HepG2 (cell line): ENCODE measurements at regions not wholly inside any gene's neighbourhood (a gene's known extent, or its start where the extent isn't known, plus 50 kb on each side); places are given as distances from the start of the nearest gene placed in this dataset.

ENCODE experiments used
- DR1 ChIP-seq: sonication (generic); formaldehyde crosslinking; IDR thresholded peaks from 2 replicates; pipeline ENCODE4 v1.8.0; 2021; ENCODE audit warnings: mild to moderate bottlenecking, missing genetic modification reagents, inconsistent platforms
- ERF ChIP-seq: IDR thresholded peaks from 2 replicates; pipeline ENCODE4 v1.6.1; 2018; ENCODE audit warnings: missing biosample characterization, missing genetic modification reagents
- LRRFIP1 ChIP-seq: sonication (generic); formaldehyde crosslinking; conservative IDR thresholded peaks from 2 replicates; pipeline ENCODE4 v1.4.0; 2020; ENCODE audit warnings: missing genetic modification reagents
- NCOA5 ChIP-seq: sonication (generic); formaldehyde crosslinking; IDR thresholded peaks from 2 replicates; pipeline ENCODE4 v1.4.0; 2020; ENCODE audit warnings: missing genetic modification reagents
- NR2C2 ChIP-seq: sonication (generic); formaldehyde crosslinking; IDR thresholded peaks from 2 replicates; pipeline ENCODE4 v1.4.0; 2020; ENCODE audit warnings: missing genetic modification reagents, mild to moderate bottlenecking, moderate library complexity, borderline replicate concordance
- ONECUT2 ChIP-seq: sonication (generic); formaldehyde crosslinking; IDR thresholded peaks from 2 replicates; pipeline ENCODE4 v1.4.0; 2020; ENCODE audit warnings: missing genetic modification reagents
- PRPF4 ChIP-seq: fragments of 200-400 bp; formaldehyde crosslinking; IDR thresholded peaks from 2 replicates; pipeline ENCODE4 v1.6.1; 2016; ENCODE audit warnings: low read length, low read depth; ENCODE audit not compliant: poor library complexity, severe bottlenecking
- SOX13 ChIP-seq, 3 experiments: fragments of 450-650 bp in 1 of 3; sonication (generic) in 1 of 3; formaldehyde crosslinking in 1 of 3; IDR thresholded peaks in 2 of 3; conservative IDR thresholded peaks in 1 of 3; 2 replicates each; pipeline versions ENCODE4 v1.5.0 to v1.6.1; 2016 to 2020; ENCODE audit warnings: antibody characterized with exemption in 1 of 3, mild to moderate bottlenecking in 1 of 3, missing compliant biosample characterization in 1 of 3, missing genetic modification reagents in 1 of 3, moderate library complexity in 1 of 3
- SOX6 ChIP-seq, 2 experiments: fragments of 450-650 bp in 1 of 2; sonication (generic) in 1 of 2; formaldehyde crosslinking in 1 of 2; IDR thresholded peaks; 2 replicates each; pipeline versions ENCODE4 v1.4.0 to v1.6.1; 2017 to 2020; ENCODE audit warnings: antibody characterized with exemption in 1 of 2, mild to moderate bottlenecking in 1 of 2, missing genetic modification reagents in 1 of 2
- SP5 ChIP-seq: IDR thresholded peaks from 2 replicates; pipeline ENCODE4 v1.6.1; 2016; ENCODE audit warnings: low read depth, borderline replicate concordance
- USF2 ChIP-seq, 2 experiments: sonication (generic) in 1 of 2; formaldehyde crosslinking in 1 of 2; IDR thresholded peaks; 2 replicates each; pipeline versions ENCODE4 v1.5.1 to v1.6.1; 2011 to 2020; ENCODE audit warnings: borderline replicate concordance in 1 of 2, low read depth in 1 of 2, low read length in 1 of 2, mild to moderate bottlenecking in 1 of 2, missing genetic modification reagents in 1 of 2, moderate library complexity in 1 of 2
- ZNF232 ChIP-seq: sonication (generic); formaldehyde crosslinking; IDR thresholded peaks from 2 replicates; pipeline ENCODE4 v1.4.0; 2020; ENCODE audit warnings: missing genetic modification reagents, borderline replicate concordance
- ZNF331 ChIP-seq: sonication (generic); formaldehyde crosslinking; IDR thresholded peaks from 2 replicates; pipeline ENCODE4 v1.4.0; 2020; ENCODE audit warnings: missing genetic modification reagents
- ZNF891 ChIP-seq: sonication (generic); formaldehyde crosslinking; IDR thresholded peaks from 2 replicates; pipeline ENCODE4 v1.5.0; 2020; ENCODE audit warnings: mild to moderate bottlenecking, missing genetic modification reagents
- TF ChIP-seq, protein P1 (sequence below): IDR thresholded peaks from 2 replicates; pipeline ENCODE4 v1.6.1; 2016; ENCODE audit warnings: low read depth, missing genetic modification reagents, missing compliant biosample characterization
- TF ChIP-seq, protein P2 (sequence below): sonication (generic); formaldehyde crosslinking; IDR thresholded peaks from 2 replicates; pipeline ENCODE4 v1.5.0; 2020; ENCODE audit warnings: missing genetic modification reagents

DNA sequence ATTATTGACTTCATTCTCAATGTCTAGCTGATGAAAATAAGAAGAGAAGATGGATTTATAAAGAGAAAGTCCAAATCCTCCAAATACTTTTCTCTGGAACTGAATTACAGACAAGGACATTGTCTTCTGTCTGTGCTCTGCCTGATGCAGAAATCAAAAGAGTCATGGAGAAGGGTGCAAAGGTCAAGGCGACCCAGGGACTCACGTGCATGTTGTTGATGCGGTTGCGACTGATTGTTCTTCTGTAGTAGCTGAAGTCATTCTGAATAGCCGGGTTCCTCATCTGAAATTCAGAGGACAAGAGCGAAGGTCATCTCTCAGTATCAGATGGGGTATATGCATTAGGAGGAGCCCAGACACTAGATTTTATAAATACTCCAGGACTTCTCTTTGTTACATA lies 104.4 kb downstream of the CYRIA start (continued):
- TF ChIP-seq, protein P1, sequence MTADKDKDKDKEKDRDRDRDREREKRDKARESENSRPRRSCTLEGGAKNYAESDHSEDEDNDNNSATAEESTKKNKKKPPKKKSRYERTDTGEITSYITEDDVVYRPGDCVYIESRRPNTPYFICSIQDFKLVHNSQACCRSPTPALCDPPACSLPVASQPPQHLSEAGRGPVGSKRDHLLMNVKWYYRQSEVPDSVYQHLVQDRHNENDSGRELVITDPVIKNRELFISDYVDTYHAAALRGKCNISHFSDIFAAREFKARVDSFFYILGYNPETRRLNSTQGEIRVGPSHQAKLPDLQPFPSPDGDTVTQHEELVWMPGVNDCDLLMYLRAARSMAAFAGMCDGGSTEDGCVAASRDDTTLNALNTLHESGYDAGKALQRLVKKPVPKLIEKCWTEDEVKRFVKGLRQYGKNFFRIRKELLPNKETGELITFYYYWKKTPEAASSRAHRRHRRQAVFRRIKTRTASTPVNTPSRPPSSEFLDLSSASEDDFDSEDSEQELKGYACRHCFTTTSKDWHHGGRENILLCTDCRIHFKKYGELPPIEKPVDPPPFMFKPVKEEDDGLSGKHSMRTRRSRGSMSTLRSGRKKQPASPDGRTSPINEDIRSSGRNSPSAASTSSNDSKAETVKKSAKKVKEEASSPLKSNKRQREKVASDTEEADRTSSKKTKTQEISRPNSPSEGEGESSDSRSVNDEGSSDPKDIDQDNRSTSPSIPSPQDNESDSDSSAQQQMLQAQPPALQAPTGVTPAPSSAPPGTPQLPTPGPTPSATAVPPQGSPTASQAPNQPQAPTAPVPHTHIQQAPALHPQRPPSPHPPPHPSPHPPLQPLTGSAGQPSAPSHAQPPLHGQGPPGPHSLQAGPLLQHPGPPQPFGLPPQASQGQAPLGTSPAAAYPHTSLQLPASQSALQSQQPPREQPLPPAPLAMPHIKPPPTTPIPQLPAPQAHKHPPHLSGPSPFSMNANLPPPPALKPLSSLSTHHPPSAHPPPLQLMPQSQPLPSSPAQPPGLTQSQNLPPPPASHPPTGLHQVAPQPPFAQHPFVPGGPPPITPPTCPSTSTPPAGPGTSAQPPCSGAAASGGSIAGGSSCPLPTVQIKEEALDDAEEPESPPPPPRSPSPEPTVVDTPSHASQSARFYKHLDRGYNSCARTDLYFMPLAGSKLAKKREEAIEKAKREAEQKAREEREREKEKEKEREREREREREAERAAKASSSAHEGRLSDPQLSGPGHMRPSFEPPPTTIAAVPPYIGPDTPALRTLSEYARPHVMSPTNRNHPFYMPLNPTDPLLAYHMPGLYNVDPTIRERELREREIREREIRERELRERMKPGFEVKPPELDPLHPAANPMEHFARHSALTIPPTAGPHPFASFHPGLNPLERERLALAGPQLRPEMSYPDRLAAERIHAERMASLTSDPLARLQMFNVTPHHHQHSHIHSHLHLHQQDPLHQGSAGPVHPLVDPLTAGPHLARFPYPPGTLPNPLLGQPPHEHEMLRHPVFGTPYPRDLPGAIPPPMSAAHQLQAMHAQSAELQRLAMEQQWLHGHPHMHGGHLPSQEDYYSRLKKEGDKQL (CRISPR knock-in tag), result no peak
- TF ChIP-seq NR2C2 (CRISPR knock-in tag) (0 out of 2 replicates have a peak, but pooled peaks have one; percentile 18), ZNF232 (CRISPR knock-in tag) (no peak), NCOA5 (no peak), ERF (CRISPR knock-in tag) (no peak), ZNF331 (CRISPR knock-in tag) (0 out of 2 replicates have a peak, but pooled peaks have one; percentile 28), USF2 (IDR thresholded peaks at IDR 0.05; ENCODE audit: low read depth, low read length) (no peak), USF2 (CRISPR knock-in tag; IDR thresholded peaks at IDR 0.05; ENCODE audit: borderline replicate concordance) (no peak), ONECUT2 (CRISPR knock-in tag) (no peak), SP5 (CRISPR knock-in tag) (no peak), PRPF4 (no peak), LRRFIP1 (CRISPR knock-in tag) (no peak), DR1 (CRISPR knock-in tag) (no peak), ZNF891 (no peak), SOX13 (IDR thresholded peaks at IDR 0.05) (no peak), SOX13 (CRISPR knock-in tag; conservative IDR thresholded peaks at IDR 0.05 in 1 of 2, IDR thresholded peaks at IDR 0.05 in 1 of 2) (peak in 1 of 2 experiments; percentile 69; a peak in 2 of 4 replicates), SOX6 (IDR thresholded peaks at IDR 0.05) (no peak), SOX6 (CRISPR knock-in tag; IDR thresholded peaks at IDR 0.05) (peak; percentile 44; the same call in 1 of the 2 replicates)
- TF ChIP-seq, protein P2, sequence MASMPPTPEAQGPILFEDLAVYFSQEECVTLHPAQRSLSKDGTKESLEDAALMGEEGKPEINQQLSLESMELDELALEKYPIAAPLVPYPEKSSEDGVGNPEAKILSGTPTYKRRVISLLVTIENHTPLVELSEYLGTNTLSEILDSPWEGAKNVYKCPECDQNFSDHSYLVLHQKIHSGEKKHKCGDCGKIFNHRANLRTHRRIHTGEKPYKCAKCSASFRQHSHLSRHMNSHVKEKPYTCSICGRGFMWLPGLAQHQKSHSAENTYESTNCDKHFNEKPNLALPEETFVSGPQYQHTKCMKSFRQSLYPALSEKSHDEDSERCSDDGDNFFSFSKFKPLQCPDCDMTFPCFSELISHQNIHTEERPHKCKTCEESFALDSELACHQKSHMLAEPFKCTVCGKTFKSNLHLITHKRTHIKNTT (CRISPR knock-in tag), result no peak
